ENCODE measurements at regions not wholly inside any gene's neighbourhood (a gene's known extent, or its start where the extent isn't known, plus 50 kb on each side); places are given as distances from the start of the nearest gene placed in this dataset.

DNA sequence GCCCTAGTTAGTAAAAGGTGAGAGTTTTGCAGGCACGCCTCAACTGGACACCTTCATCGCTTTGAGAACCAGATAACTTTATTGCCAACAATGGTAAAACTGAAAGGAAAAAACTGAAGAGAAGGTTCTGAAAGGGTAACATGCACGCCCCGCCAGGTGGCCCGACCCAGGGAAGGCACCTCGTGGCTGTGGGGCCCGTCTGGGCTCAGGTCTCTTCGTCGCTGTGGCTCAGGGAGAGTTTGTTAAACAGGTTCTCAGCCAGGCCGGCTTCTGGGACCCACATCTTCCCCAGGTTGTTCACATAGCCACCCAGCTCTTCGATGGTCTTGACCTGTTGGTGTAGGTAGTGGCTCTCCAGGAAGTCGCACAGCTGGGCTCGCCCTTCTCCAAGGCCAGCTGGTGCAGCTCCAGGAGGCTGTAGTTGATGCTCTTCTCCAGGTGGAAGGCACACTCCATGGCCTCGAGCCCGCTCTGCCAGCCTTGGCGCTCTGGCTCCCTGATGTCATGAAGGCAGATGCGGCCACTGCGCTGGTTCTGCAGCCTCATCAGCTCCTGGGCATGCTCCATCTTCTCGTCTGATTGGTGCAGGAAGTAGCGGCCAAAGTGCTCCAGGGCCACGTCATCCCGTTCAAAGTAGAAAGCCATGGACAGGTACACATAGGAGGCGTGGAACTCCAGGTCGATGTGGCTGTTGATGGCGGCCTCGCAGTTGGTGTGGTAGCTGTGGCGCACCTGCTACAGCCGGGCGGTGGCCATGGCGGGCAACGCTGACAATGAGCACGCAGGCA lies 69.7 kb downstream of the FAM47C start:
- H4K20me1 ChIP-seq (ENCODE audit: insufficient read depth, low read length): no peaks in the 10 kb centered on the region
- in situ Hi-C loops (cut with HindIII; ENCODE audit: extremely low pct_ligation_motif_present, low pct_unique_long_range_greater_than_20kb) (no loop called here), intact Hi-C loops (cut with micrococcal nuclease; ENCODE audit: unreplicated experiment) (no loop called here)
- ChIA-PET POLR2A (no interaction called here), CTCF (ENCODE audit: low intra/inter-chr PET ratio, low total read pairs) (no interaction called here)
- H3K9me3 ChIP-seq (ENCODE audit: low read length): no peaks in the 10 kb centered on the region
- FAIRE-seq: no peak
- ATAC-seq: no peak
- H3K79me2 ChIP-seq (ENCODE audit: insufficient read depth, low read length): no peaks in the 10 kb centered on the region
- H2AFZ ChIP-seq (ENCODE audit: low read length): no peak overlapping the region
- H3K27ac ChIP-seq (ENCODE audit: extremely low read length, insufficient read depth, low read length): no peak overlapping the region
- H3K4me3 ChIP-seq (replicated peaks in 1 of 3; ENCODE audit: insufficient read depth in 1 of 3, low read depth in 2 of 3, low read length in 3 of 3): no peak overlapping the region
- no peaks in the 10 kb centered on the region for H3K27me3 ChIP-seq (ENCODE audit: control insufficient read depth in 1 of 2, insufficient read depth in 2 of 2, low read length in 2 of 2)
- no TSS peak for BruUV-seq (replicated peaks)
- no peaks in the 10 kb centered on the region for H3K4me1 ChIP-seq (ENCODE audit: insufficient read depth, low read length)
- DNase-seq (ENCODE audit: low spot score): no peak
- H3K9ac ChIP-seq (ENCODE audit: insufficient read depth, low read depth, low read length): no peak overlapping the region
- WGBS (ENCODE audit: low lambda C conversion rate): 69% methylated on average over 14 of the region's 32 CpGs
- no peak overlapping the region for H3K4me2 ChIP-seq (ENCODE audit: low read depth, low read length)
- H3K36me3 ChIP-seq (replicated peaks in 1 of 2; ENCODE audit: control insufficient read depth in 1 of 2, insufficient read depth in 2 of 2, low read length in 2 of 2): no peaks in the 10 kb centered on the region
- TF ChIP-seq ZNF343 (CRISPR knock-in tag; IDR thresholded peaks at IDR 0.05) (no peak), ZKSCAN5 (CRISPR knock-in tag; IDR thresholded peaks at IDR 0.05) (no peak), MIER3 (CRISPR knock-in tag; IDR thresholded peaks at IDR 0.05; ENCODE audit: borderline replicate concordance) (no peak), IRX3 (CRISPR knock-in tag; IDR thresholded peaks at IDR 0.05; ENCODE audit: borderline replicate concordance, low read depth) (no peak), JDP2 (CRISPR knock-in tag; IDR thresholded peaks at IDR 0.05; ENCODE audit: borderline replicate concordance) (no peak), ZFY (CRISPR knock-in tag; IDR thresholded peaks at IDR 0.05) (no peak), ZNF468 (CRISPR knock-in tag; IDR thresholded peaks at IDR 0.05) (no peak), ZNF451 (CRISPR knock-in tag; IDR thresholded peaks at IDR 0.05) (no peak), ZSCAN9 (CRISPR knock-in tag; IDR thresholded peaks at IDR 0.05; ENCODE audit: borderline replicate concordance) (no peak), CCDC6 (CRISPR knock-in tag; IDR thresholded peaks at IDR 0.05) (no peak), ZNF724P (CRISPR knock-in tag; IDR thresholded peaks at IDR 0.05; ENCODE audit: borderline replicate concordance) (no peak), ZNF326 (CRISPR knock-in tag; IDR thresholded peaks at IDR 0.05; ENCODE audit: borderline replicate concordance) (no peak)
- TF ChIP-seq, protein P1, sequence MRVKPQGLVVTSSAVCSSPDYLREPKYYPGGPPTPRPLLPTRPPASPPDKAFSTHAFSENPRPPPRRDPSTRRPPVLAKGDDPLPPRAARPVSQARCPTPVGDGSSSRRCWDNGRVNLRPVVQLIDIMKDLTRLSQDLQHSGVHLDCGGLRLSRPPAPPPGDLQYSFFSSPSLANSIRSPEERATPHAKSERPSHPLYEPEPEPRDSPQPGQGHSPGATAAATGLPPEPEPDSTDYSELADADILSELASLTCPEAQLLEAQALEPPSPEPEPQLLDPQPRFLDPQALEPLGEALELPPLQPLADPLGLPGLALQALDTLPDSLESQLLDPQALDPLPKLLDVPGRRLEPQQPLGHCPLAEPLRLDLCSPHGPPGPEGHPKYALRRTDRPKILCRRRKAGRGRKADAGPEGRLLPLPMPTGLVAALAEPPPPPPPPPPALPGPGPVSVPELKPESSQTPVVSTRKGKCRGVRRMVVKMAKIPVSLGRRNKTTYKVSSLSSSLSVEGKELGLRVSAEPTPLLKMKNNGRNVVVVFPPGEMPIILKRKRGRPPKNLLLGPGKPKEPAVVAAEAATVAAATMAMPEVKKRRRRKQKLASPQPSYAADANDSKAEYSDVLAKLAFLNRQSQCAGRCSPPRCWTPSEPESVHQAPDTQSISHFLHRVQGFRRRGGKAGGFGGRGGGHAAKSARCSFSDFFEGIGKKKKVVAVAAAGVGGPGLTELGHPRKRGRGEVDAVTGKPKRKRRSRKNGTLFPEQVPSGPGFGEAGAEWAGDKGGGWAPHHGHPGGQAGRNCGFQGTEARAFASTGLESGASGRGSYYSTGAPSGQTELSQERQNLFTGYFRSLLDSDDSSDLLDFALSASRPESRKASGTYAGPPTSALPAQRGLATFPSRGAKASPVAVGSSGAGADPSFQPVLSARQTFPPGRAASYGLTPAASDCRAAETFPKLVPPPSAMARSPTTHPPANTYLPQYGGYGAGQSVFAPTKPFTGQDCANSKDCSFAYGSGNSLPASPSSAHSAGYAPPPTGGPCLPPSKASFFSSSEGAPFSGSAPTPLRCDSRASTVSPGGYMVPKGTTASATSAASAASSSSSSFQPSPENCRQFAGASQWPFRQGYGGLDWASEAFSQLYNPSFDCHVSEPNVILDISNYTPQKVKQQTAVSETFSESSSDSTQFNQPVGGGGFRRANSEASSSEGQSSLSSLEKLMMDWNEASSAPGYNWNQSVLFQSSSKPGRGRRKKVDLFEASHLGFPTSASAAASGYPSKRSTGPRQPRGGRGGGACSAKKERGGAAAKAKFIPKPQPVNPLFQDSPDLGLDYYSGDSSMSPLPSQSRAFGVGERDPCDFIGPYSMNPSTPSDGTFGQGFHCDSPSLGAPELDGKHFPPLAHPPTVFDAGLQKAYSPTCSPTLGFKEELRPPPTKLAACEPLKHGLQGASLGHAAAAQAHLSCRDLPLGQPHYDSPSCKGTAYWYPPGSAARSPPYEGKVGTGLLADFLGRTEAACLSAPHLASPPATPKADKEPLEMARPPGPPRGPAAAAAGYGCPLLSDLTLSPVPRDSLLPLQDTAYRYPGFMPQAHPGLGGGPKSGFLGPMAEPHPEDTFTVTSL (CRISPR knock-in tag; IDR thresholded peaks at IDR 0.05; ENCODE audit: borderline replicate concordance): no peak
- TF ChIP-seq, protein P2, sequence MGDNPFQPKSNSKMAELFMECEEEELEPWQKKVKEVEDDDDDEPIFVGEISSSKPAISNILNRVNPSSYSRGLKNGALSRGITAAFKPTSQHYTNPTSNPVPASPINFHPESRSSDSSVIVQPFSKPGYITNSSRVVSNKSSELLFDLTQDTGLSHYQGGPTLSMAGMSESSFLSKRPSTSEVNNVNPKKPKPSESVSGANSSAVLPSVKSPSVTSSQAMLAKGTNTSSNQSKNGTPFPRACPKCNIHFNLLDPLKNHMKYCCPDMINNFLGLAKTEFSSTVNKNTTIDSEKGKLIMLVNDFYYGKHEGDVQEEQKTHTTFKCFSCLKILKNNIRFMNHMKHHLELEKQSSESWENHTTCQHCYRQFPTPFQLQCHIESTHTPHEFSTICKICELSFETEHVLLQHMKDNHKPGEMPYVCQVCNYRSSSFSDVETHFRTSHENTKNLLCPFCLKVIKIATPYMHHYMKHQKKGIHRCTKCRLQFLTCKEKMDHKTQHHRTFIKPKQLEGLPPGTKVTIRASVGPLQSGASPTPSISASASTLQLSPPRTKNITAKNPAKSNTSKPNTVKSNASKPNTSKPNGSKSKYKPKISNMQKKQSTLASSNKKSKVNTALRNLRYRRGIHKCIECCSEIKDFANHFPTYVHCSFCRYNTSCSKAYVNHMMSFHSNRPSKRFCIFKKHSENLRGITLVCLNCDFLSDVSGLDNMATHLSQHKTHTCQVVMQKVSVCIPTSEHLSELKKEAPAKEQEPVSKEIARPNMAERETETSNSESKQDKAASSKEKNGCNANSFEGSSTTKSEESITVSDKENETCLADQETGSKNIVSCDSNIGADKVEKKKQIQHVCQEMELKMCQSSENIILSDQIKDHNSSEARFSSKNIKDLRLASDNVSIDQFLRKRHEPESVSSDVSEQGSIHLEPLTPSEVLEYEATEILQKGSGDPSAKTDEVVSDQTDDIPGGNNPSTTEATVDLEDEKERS (CRISPR knock-in tag; IDR thresholded peaks at IDR 0.05): no peak

Data from HepG2 (cell line).